ACC112 (cell line): ENCODE measurements at regions not wholly inside any gene's neighbourhood (a gene's known extent, or its start where the extent isn't known, plus 50 kb on each side); places are given as distances from the start of the nearest gene placed in this dataset.

Experiments used
- H2AFZ ChIP-seq: fragments of 200-600 bp; sonication (generic); one replicate; pipeline ENCODE4 v1.6.0; 2017; ENCODE audit warnings: antibody characterized with exemption, low read length; ENCODE audit not compliant: unreplicated experiment
- H3K27ac ChIP-seq: fragments of 200-600 bp; sonication (generic); 2 replicates; pipeline ENCODE4 v1.5.1; 2014; ENCODE audit warnings: low read depth, mild to moderate bottlenecking, antibody characterized with exemption, low read length, moderate library complexity
- H3K27me3 ChIP-seq: fragments of 200-600 bp; sonication (generic); 2 replicates; pipeline ENCODE4 v1.6.1; 2014; ENCODE audit warnings: mild to moderate bottlenecking, antibody characterized with exemption, low read length, moderate library complexity, mixed read lengths; ENCODE audit not compliant: insufficient read depth
- H3K36me3 ChIP-seq: fragments of 200-600 bp; sonication (generic); 2 replicates; pipeline ENCODE4 v1.6.1; 2016; ENCODE audit warnings: mild to moderate bottlenecking, antibody characterized with exemption, low read length, moderate library complexity, mixed read lengths; ENCODE audit not compliant: insufficient read depth
- H3K4me1 ChIP-seq: fragments of 200-600 bp; sonication (generic); one replicate; pipeline ENCODE4 v1.6.1; 2016; ENCODE audit warnings: low read length, mixed read lengths; ENCODE audit not compliant: insufficient read depth, unreplicated experiment, control insufficient read depth
- H3K4me3 ChIP-seq: fragments of 200-600 bp; sonication (generic); 2 replicates; pipeline ENCODE4 v1.5.1; 2014; ENCODE audit warnings: mild to moderate bottlenecking, low read depth, low read length
- H3K79me2 ChIP-seq: fragments of 200-600 bp; sonication (generic); one replicate; pipeline ENCODE4 v1.6.0; 2016; ENCODE audit warnings: low read length; ENCODE audit not compliant: control insufficient read depth, unreplicated experiment, insufficient read depth

DNA sequence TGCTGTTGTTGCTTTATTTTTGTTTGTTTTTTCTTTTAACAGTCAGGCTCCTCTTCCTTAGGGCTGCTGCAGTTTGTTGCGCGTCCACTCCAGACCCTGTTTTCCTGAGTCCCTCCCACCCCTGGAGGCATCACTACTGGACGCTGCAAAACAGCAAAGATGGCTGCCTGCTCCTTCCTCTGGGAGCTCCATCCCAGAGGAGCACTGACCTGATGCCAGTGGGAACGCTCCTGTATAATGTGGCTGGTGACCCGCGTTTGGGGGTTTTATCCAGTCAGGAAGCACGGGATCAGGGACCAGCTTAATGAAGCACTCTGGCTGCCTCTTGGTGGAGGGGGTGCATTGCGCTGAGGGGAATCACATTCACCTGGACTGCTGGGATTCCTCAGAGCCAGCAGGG is 1005.6 kb downstream of the CDH8 start:
- Histone ChIP-seq H3K36me3 (no peaks in the 10 kb centered on the region), H3K27me3 (no peaks in the 10 kb centered on the region), H3K4me3 (no peak overlapping the region), H2AFZ (no peak overlapping the region), H3K4me1 (no peaks in the 10 kb centered on the region), H3K27ac (no peak overlapping the region), H3K79me2 (no peaks in the 10 kb centered on the region)

GRCh38 chr16:61024180-61024900 is 1011.9 kb downstream of the CDH8 start:
- no peaks in the 10 kb centered on the region for H3K79me2 ChIP-seq
- H3K4me3 ChIP-seq = no peak overlapping the region
- H3K27ac ChIP-seq = no peak overlapping the region
- no peaks in the 10 kb centered on the region for H3K27me3 ChIP-seq
- no peak overlapping the region for H2AFZ ChIP-seq
- no peaks in the 10 kb centered on the region for H3K4me1 ChIP-seq
- H3K36me3 ChIP-seq = no peaks in the 10 kb centered on the region

GRCh38 chr16:61014869-61015268 is 1021.4 kb downstream of the CDH8 start:
- Histone ChIP-seq H2AFZ (no peak overlapping the region), H3K4me3 (no peak overlapping the region), H3K4me1 (no peaks in the 10 kb centered on the region), H3K27me3 (no peaks in the 10 kb centered on the region), H3K36me3 (no peaks in the 10 kb centered on the region), H3K27ac (no peak overlapping the region), H3K79me2 (no peaks in the 10 kb centered on the region)

- Histone ChIP-seq H2AFZ (no peak overlapping the region), H3K4me3 (no peak overlapping the region)
Measured at GRCh38 chr16:61007694-61008093, 1028.5 kb downstream of the CDH8 start.

GRCh38 chr16:61005952-61006351 is 1030.3 kb downstream of the CDH8 start:
- H2AFZ ChIP-seq = no peak overlapping the region
- no peak overlapping the region for H3K27ac ChIP-seq
- no peaks in the 10 kb centered on the region for H3K4me1 ChIP-seq
- H3K4me3 ChIP-seq = no peak overlapping the region
- no peaks in the 10 kb centered on the region for H3K36me3 ChIP-seq
- no peaks in the 10 kb centered on the region for H3K27me3 ChIP-seq
- no peaks in the 10 kb centered on the region for H3K79me2 ChIP-seq

More at GRCh38 chr16:61007694-61008093, 1028.5 kb downstream of the CDH8 start:
- Histone ChIP-seq H3K79me2 (no peaks in the 10 kb centered on the region), H3K27me3 (no peaks in the 10 kb centered on the region), H3K4me1 (no peaks in the 10 kb centered on the region), H3K36me3 (no peaks in the 10 kb centered on the region), H3K27ac (no peak overlapping the region)

DNA sequence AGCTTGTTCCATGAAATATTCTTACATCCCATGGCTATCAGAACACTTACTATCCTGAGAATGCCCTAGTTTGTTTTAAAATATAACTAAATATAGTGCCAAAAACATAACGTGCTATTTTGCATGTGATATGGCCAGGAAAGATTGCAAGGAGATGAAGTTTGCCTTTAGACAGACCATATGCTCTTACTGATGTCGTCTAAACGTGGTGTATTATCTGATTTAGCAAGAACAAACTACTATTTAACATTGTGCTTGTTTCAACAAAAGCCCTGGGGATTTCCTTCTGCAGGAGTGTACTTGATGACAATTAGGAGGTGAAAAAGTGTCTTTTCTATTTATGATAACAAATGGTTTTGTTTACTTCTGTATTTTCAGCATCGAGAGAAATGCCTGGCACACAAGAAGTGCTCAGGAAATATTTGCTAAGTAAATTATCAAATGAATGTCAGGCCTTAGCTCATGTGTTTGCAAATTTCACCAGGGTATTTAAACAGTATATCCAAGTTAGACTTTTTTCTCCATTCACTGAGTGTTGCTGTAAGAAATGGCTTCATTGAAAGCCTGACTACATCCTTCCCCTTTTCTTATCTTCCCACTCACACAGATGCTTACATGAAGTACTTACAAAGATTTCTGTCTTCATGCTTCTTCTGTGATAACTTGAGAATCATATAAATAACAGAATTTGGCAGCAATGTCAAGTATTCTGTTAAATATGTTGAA is 1033.6 kb downstream of the CDH8 start:
- Histone ChIP-seq H3K4me3 (no peak overlapping the region), H3K4me1 (no peaks in the 10 kb centered on the region), H3K27me3 (no peaks in the 10 kb centered on the region), H3K79me2 (no peaks in the 10 kb centered on the region), H2AFZ (no peak overlapping the region), H3K27ac (no peak overlapping the region), H3K36me3 (no peaks in the 10 kb centered on the region)

DNA sequence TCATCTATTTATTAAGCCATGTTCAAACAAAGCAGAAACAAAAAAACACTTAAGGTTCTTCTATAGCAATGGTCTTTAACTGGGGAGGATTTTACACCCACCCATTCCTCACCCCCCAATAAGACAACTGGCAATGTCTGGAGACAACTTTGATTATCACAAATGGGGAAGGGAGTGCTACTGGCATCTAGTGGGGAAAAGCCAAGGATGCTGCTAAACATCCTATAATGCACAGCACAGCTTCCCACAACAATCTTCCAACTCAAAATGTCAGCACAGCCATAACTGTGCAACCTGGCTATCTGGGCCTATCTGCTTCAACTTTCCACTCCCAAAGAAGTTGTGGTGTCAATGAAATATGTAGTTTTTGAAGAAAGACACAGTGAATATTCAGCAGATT is 1044.4 kb downstream of the CDH8 start:
- Histone ChIP-seq H3K4me3 (no peak overlapping the region), H3K27me3 (no peaks in the 10 kb centered on the region), H3K4me1 (no peaks in the 10 kb centered on the region), H2AFZ (no peak overlapping the region), H3K79me2 (no peaks in the 10 kb centered on the region), H3K27ac (no peak overlapping the region), H3K36me3 (no peaks in the 10 kb centered on the region)

DNA sequence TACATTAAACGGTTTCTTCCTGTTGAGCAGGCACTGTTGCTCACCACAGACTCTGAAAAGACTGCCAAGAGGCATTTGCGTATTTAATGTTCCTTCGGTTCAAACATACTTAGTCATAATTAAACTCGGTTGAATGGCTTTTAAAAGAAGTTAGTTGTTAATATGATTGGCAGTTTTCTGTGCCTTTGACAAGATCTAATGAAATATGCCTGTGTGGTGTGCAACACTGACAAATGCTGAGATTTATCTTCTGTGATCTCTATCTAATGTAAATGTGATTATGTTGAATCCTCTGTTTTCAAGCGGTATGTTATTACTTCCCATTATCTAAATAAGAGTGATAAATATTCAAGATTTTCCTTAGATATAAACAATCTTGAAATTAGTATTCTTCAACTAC is 1046.6 kb downstream of the CDH8 start:
- Histone ChIP-seq H3K27me3 (no peaks in the 10 kb centered on the region), H3K36me3 (no peaks in the 10 kb centered on the region), H3K27ac (no peak overlapping the region), H3K4me1 (no peaks in the 10 kb centered on the region), H2AFZ (no peak overlapping the region), H3K79me2 (no peaks in the 10 kb centered on the region), H3K4me3 (no peak overlapping the region)

GRCh38 chr16:60979119-60979518 is 1057.1 kb downstream of the CDH8 start:
- Histone ChIP-seq H3K27ac (no peak overlapping the region), H3K27me3 (no peaks in the 10 kb centered on the region), H3K79me2 (no peaks in the 10 kb centered on the region)

GRCh38 chr16:60949800-60950199 is 1086.4 kb downstream of the CDH8 start:
- Histone ChIP-seq H2AFZ (no peak overlapping the region), H3K4me3 (no peak overlapping the region), H3K36me3 (no peaks in the 10 kb centered on the region), H3K4me1 (no peaks in the 10 kb centered on the region), H3K27me3 (no peaks in the 10 kb centered on the region), H3K79me2 (no peaks in the 10 kb centered on the region), H3K27ac (no peak overlapping the region)

More at GRCh38 chr16:60979119-60979518, 1057.1 kb downstream of the CDH8 start:
- Histone ChIP-seq H2AFZ (no peak overlapping the region), H3K4me1 (no peaks in the 10 kb centered on the region), H3K36me3 (no peaks in the 10 kb centered on the region), H3K4me3 (no peak overlapping the region)

DNA sequence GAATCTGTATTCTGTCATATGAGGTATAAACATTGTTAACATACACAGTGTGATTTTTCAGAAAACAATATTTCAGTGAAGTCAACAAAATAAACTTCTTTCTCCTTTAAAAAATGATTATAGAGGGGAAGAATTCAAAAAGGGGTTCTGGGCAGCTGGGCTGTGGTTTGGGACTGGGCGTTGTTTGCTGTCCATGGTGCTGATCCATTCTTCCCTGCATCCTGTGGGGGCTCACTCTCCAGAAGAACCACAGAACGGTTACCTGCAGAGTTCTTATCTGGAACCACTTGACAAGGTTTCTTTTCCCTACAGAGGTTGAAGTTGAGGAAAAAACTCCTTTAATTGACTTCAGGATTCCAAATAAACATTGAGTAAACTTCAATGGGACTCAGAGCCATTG is 1091.0 kb downstream of the CDH8 start:
- H3K4me3 ChIP-seq = no peak overlapping the region
- H3K27ac ChIP-seq = no peak overlapping the region
- H3K27me3 ChIP-seq = no peaks in the 10 kb centered on the region
- H3K79me2 ChIP-seq = no peaks in the 10 kb centered on the region
- no peaks in the 10 kb centered on the region for H3K36me3 ChIP-seq
- H3K4me1 ChIP-seq = no peaks in the 10 kb centered on the region
- H2AFZ ChIP-seq = no peak overlapping the region
